Stimulated activated CD4-positive, alpha-beta T cell treated with anti-CD3 and anti-CD28 coated beads, TNF-alpha, amount 100 ng/mL, for 4 hours (primary cell): ENCODE measurements at regions not wholly inside any gene's neighbourhood (a gene's known extent, or its start where the extent isn't known, plus 50 kb on each side); places are given as distances from the start of the nearest gene placed in this dataset.
"Not testable (repeated sequence)": the region's sequence is repeated elsewhere in the genome, so short reads cannot be mapped to it uniquely, and the experiment has no call there.

ENCODE experiments used
- DNase-seq, 3 experiments: peaks; one replicate each; pipeline ENCODE4 v3.0.0-alpha.2; 2020; ENCODE audit warnings: low read depth in 3 of 3

GRCh38 chr15:66883284-66883911 is 181.4 kb downstream of the SMAD6 start:
- no peak for DNase-seq

GRCh38 chr15:66884115-66884622 is 181.2 kb upstream of the SMAD3 start:
- no peak for DNase-seq

- DNase-seq: no peak
Measured at GRCh38 chr15:66884661-66885237, 180.7 kb upstream of the SMAD3 start.

GRCh38 chr15:66885281-66885915 is 180.0 kb upstream of the SMAD3 start:
- DNase-seq: no peak

GRCh38 chr15:66886241-66886675 is 179.1 kb upstream of the SMAD3 start:
- DNase-seq: no peak

GRCh38 chr15:66886686-66887273 is 178.6 kb upstream of the SMAD3 start:
- DNase-seq: no peak

- DNase-seq: not testable (repeated sequence)
Measured at GRCh38 chr15:66889298-66889697, 176.1 kb upstream of the SMAD3 start.

- no peak for DNase-seq
Measured at GRCh38 chr15:66891776-66892175, 173.6 kb upstream of the SMAD3 start.

- no peak for DNase-seq
Measured at GRCh38 chr15:66893294-66893693, 172.1 kb upstream of the SMAD3 start.

- no peak for DNase-seq
Measured at GRCh38 chr15:66894363-66894762, 171.0 kb upstream of the SMAD3 start.

GRCh38 chr15:66894986-66895780 is 170.2 kb upstream of the SMAD3 start:
- no peak for DNase-seq

GRCh38 chr15:66895794-66896453 is 169.5 kb upstream of the SMAD3 start:
- no peak for DNase-seq

GRCh38 chr15:66896611-66897010 is 168.8 kb upstream of the SMAD3 start:
- DNase-seq: no peak

- DNase-seq: no peak
Measured at GRCh38 chr15:66897416-66897815, 168.0 kb upstream of the SMAD3 start.

- no peak for DNase-seq
Measured at GRCh38 chr15:66897971-66898370, 167.4 kb upstream of the SMAD3 start.

- DNase-seq: no peak
Measured at GRCh38 chr15:66898656-66899386, 166.6 kb upstream of the SMAD3 start.

GRCh38 chr15:66899555-66900350 is 165.6 kb upstream of the SMAD3 start:
- DNase-seq: no peak

GRCh38 chr15:66900586-66901310 is 164.7 kb upstream of the SMAD3 start:
- DNase-seq: no peak
